ENCODE measurements at regions not wholly inside any gene's neighbourhood (a gene's known extent, or its start where the extent isn't known, plus 50 kb on each side); places are given as distances from the start of the nearest gene placed in this dataset.

DNA sequence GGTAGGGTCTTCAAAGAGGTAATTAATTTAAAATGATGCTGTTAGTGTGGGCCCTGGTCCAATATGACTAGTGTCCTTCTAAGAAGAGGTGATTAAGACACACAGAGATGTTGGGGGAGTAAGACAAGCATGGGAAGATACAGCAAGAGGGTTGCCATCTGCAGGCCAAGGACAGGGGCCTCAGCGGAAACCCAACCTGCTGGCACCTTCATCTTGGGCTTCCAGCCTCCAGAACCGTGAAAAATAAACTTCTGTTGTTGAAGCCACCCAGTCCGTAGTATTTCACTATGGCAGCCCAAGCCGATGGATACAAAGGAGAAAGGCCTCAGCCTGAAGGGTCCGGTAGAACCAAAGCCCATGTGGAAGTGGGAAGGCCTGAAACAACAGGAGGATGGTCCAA lies 161.7 kb upstream of the UBE2E1 start:
- intact Hi-C loops (cut with micrococcal nuclease), result no loop called here
- no peak for DNase-seq (ENCODE audit: low read depth, low spot score)
- no TSS peak for BruUV-seq (replicated peaks)

More for the DNA sequence above, 161.7 kb upstream of the UBE2E1 start:
- H3K4me3 ChIP-seq (replicated peaks in 1 of 3; ENCODE audit: insufficient read depth in 1 of 3, low read depth in 1 of 3, low read length in 3 of 3), result no peak overlapping the region
- H4K20me1 ChIP-seq (replicated peaks; ENCODE audit: control insufficient read depth, extremely low read depth, insufficient read depth, low read length), result no peaks in the 10 kb centered on the region
- no peaks in the 10 kb centered on the region for H3K4me1 ChIP-seq (ENCODE audit: control insufficient read depth, extremely low read depth, insufficient read depth, low read length)
- ChIA-PET CTCF (no interaction called here), POLR2A (no interaction called here)
- no peaks in the 10 kb centered on the region for H3K9me1 ChIP-seq (replicated peaks; ENCODE audit: control insufficient read depth, extremely low read depth, insufficient read depth, low read length)
- H3K4me2 ChIP-seq (ENCODE audit: insufficient read depth, low read length), result no peak overlapping the region
- H3K79me2 ChIP-seq (ENCODE audit: control insufficient read depth, insufficient read depth, low read length), result no peaks in the 10 kb centered on the region
- FAIRE-seq, result no peak
- TF ChIP-seq MYC (IDR thresholded peaks at IDR 0.05; ENCODE audit: low read depth, low read length), result no peak
- TF ChIP-seq GATA2 (IDR thresholded peaks at IDR 0.05; ENCODE audit: insufficient read depth, insufficient read length, low read depth, low read length), result no peak
- TF ChIP-seq, protein P1, sequence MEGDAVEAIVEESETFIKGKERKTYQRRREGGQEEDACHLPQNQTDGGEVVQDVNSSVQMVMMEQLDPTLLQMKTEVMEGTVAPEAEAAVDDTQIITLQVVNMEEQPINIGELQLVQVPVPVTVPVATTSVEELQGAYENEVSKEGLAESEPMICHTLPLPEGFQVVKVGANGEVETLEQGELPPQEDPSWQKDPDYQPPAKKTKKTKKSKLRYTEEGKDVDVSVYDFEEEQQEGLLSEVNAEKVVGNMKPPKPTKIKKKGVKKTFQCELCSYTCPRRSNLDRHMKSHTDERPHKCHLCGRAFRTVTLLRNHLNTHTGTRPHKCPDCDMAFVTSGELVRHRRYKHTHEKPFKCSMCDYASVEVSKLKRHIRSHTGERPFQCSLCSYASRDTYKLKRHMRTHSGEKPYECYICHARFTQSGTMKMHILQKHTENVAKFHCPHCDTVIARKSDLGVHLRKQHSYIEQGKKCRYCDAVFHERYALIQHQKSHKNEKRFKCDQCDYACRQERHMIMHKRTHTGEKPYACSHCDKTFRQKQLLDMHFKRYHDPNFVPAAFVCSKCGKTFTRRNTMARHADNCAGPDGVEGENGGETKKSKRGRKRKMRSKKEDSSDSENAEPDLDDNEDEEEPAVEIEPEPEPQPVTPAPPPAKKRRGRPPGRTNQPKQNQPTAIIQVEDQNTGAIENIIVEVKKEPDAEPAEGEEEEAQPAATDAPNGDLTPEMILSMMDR (IDR thresholded peaks at IDR 0.05; ENCODE audit: extremely low read depth in 1 of 2, insufficient read depth in 1 of 2, low read depth in 1 of 2, low read length in 2 of 2), result no peak
- TF ChIP-seq, protein P2, sequence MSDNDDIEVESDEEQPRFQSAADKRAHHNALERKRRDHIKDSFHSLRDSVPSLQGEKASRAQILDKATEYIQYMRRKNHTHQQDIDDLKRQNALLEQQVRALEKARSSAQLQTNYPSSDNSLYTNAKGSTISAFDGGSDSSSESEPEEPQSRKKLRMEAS (IDR thresholded peaks at IDR 0.05; ENCODE audit: insufficient read depth, insufficient read length), result no peak
- no peak for TF ChIP-seq POLR2AphosphoS5 (IDR thresholded peaks at IDR 0.05; ENCODE audit: insufficient read depth, low read depth, low read length)
- no peak for TF ChIP-seq JUN (IDR thresholded peaks at IDR 0.05; ENCODE audit: borderline replicate concordance, insufficient read depth, insufficient read length, low read depth)
- no peak for TF ChIP-seq FOS (IDR thresholded peaks at IDR 0.05; ENCODE audit: borderline replicate concordance, insufficient read depth, low read length)
- no peak for TF ChIP-seq EZH2 (IDR thresholded peaks at IDR 0.05; ENCODE audit: borderline replicate concordance, low read depth, low read length, severe bottlenecking)
- TF ChIP-seq POLR2A (IDR thresholded peaks at IDR 0.05; ENCODE audit: low read depth, low read length), result no peak
- H3K27me3 ChIP-seq (ENCODE audit: control insufficient read depth in 2 of 2, insufficient read depth in 2 of 2, low read length in 2 of 2), result no peaks in the 10 kb centered on the region
- no peaks in the 10 kb centered on the region for H3K9me3 ChIP-seq (replicated peaks; ENCODE audit: control insufficient read depth, insufficient read depth, low read length)
- no peak overlapping the region for H2AFZ ChIP-seq (ENCODE audit: low read depth, low read length)
- dilution Hi-C loops (cut with MboI; ENCODE audit: extremely low pct_ligation_motif_present, low sequenced_read_pairs), result no loop called here
- no peak overlapping the region for H3K9ac ChIP-seq (replicated peaks; ENCODE audit: extremely low read depth, insufficient read depth, low read length)
- H3K36me3 ChIP-seq (ENCODE audit: control insufficient read depth in 2 of 2, extremely low read depth in 1 of 2, insufficient read depth in 2 of 2, low read length in 2 of 2), result no peaks in the 10 kb centered on the region
- no peak overlapping the region for H3K27ac ChIP-seq (ENCODE audit: insufficient read depth, low read depth, low read length)

Measured in endothelial cell of umbilical vein (primary cell).